Endodermal cell (in vitro differentiated cells): ENCODE measurements at regions not wholly inside any gene's neighbourhood (a gene's known extent, or its start where the extent isn't known, plus 50 kb on each side); places are given as distances from the start of the nearest gene placed in this dataset.

ENCODE experiments used
- DNase-seq: peaks from one replicate; pipeline ENCODE4 v3.0.0-alpha.2; 2017
- H3K27ac ChIP-seq: 2 replicates; pipeline ENCODE4 v1.5.1; 2013; ENCODE audit warnings: mild to moderate bottlenecking, low read depth, low read length, moderate library complexity
- H3K27me3 ChIP-seq: 2 replicates; pipeline ENCODE4 v1.6.1; 2013; ENCODE audit warnings: mild to moderate bottlenecking, low read length, moderate library complexity; ENCODE audit not compliant: insufficient read depth, control insufficient read depth, poor library complexity, severe bottlenecking
- H3K36me3 ChIP-seq: 2 replicates; pipeline ENCODE4 v1.7.0; 2013; ENCODE audit warnings: mild to moderate bottlenecking, low read length, moderate library complexity; ENCODE audit not compliant: control insufficient read depth, insufficient read depth
- H3K4me1 ChIP-seq: one replicate; pipeline ENCODE4 v1.7.0; 2013; ENCODE audit warnings: low read length; ENCODE audit not compliant: control insufficient read depth, insufficient read depth
- H3K4me3 ChIP-seq: 2 replicates; pipeline ENCODE4 v1.5.1; 2013; ENCODE audit warnings: mild to moderate bottlenecking, low read length, moderate library complexity
- H3K9ac ChIP-seq: 2 replicates; pipeline ENCODE4 v1.6.1; 2013; ENCODE audit warnings: mild to moderate bottlenecking, low read length, moderate library complexity; ENCODE audit not compliant: poor library complexity, severe bottlenecking; ENCODE audit errors: extremely low read depth
- H3K9me3 ChIP-seq: 2 replicates; pipeline ENCODE4 v1.6.1; 2013; ENCODE audit warnings: mild to moderate bottlenecking, low read length, moderate library complexity; ENCODE audit not compliant: control insufficient read depth
- H3K27ac Mint-ChIP-seq: 2 replicates; pipeline ENCODE4 v1.8.0; 2020; ENCODE audit warnings: mixed read lengths
- H3K27me3 Mint-ChIP-seq: 2 replicates; pipeline ENCODE4 v1.8.0; 2021; ENCODE audit warnings: mild to moderate bottlenecking, mixed read lengths; ENCODE audit not compliant: insufficient read depth
- H3K36me3 Mint-ChIP-seq: 2 replicates; pipeline ENCODE4 v1.8.0; 2020; ENCODE audit warnings: low read depth, mixed read lengths
- H3K4me1 Mint-ChIP-seq: 2 replicates; pipeline ENCODE4 v1.8.0; 2020; ENCODE audit warnings: mixed read lengths
- H3K4me3 Mint-ChIP-seq: 2 replicates; pipeline ENCODE4 v1.8.0; 2020; ENCODE audit warnings: mild to moderate bottlenecking, moderate library complexity, mixed read lengths
- H3K9me3 Mint-ChIP-seq: 2 replicates; pipeline ENCODE4 v1.8.0; 2020; ENCODE audit warnings: mild to moderate bottlenecking, mixed read lengths
- CTCF ChIP-seq: fragments of 200-600 bp; sonication (generic); conservative IDR thresholded peaks from 2 replicates; pipeline ENCODE4 v1.5.0; 2021; ENCODE audit warnings: antibody characterized with exemption, mild to moderate bottlenecking
- WGBS, 2 experiments: methylation state at CpG; one replicate each; pipeline versions ENCODE4 v1.1.5 to v1.1.7; 2013; ENCODE audit warnings: missing lambda C conversion rate in 2 of 2, mixed read lengths in 1 of 2; ENCODE audit not compliant: insufficient coverage in 1 of 2, insufficient read length in 1 of 2; 5-methylcytosine and 5-hydroxymethylcytosine counted together

GRCh38 chr3:137199678-137200077 lies 241.9 kb downstream of the IL20RB start:
- Mint-ChIP-seq H3K36me3 (peaks cover 4% of the 10 kb centered on the region), H3K27me3 (peaks cover 55% of the 10 kb centered on the region), H3K4me3 (no peak overlapping the region), H3K4me1 (peaks cover 7% of the 10 kb centered on the region), H3K9me3 (peaks cover 12% of the 10 kb centered on the region), H3K27ac (no peak overlapping the region)
- no peak for DNase-seq
- no peaks in the 10 kb centered on the region for H3K36me3 ChIP-seq
- H3K4me3 ChIP-seq: no peak overlapping the region
- peaks cover 12% of the 10 kb centered on the region for H3K9me3 ChIP-seq
- H3K4me1 ChIP-seq: no peaks in the 10 kb centered on the region
- peaks cover 19% of the 10 kb centered on the region for H3K27me3 ChIP-seq
- no peak overlapping the region for H3K9ac ChIP-seq
- no peak for TF ChIP-seq CTCF
- no peak overlapping the region for H3K27ac ChIP-seq

- TF ChIP-seq CTCF: no peak
- Mint-ChIP-seq H3K4me1 (peaks cover 10% of the 10 kb centered on the region), H3K36me3 (peaks cover 4% of the 10 kb centered on the region), H3K9me3 (peaks cover 12% of the 10 kb centered on the region), H3K27me3 (peaks cover 48% of the 10 kb centered on the region), H3K27ac (no peak overlapping the region), H3K4me3 (no peak overlapping the region)
- Histone ChIP-seq H3K4me3 (no peak overlapping the region), H3K9me3 (peaks cover 12% of the 10 kb centered on the region), H3K4me1 (no peaks in the 10 kb centered on the region), H3K27me3 (peaks cover 6% of the 10 kb centered on the region), H3K27ac (no peak overlapping the region), H3K9ac (no peak overlapping the region), H3K36me3 (no peaks in the 10 kb centered on the region)
- DNase-seq: no peak
- 83 to 91% methylated on average over 1 to 3 of the region's 3 CpGs for WGBS, 2 experiments
Observed at GRCh38 chr3:137201066-137201465, 243.3 kb downstream of the IL20RB start.

GRCh38 chr3:137202941-137203340 lies 245.2 kb downstream of the IL20RB start:
- H3K4me3 ChIP-seq: no peak overlapping the region
- H3K4me1 ChIP-seq: no peaks in the 10 kb centered on the region
- H3K9me3 ChIP-seq: peaks cover 12% of the 10 kb centered on the region
- no peak for TF ChIP-seq CTCF
- Mint-ChIP-seq H3K27ac (no peak overlapping the region), H3K4me3 (no peak overlapping the region), H3K27me3 (peaks cover 36% of the 10 kb centered on the region), H3K9me3 (peaks cover 12% of the 10 kb centered on the region), H3K36me3 (peaks cover 4% of the 10 kb centered on the region), H3K4me1 (peaks cover 11% of the 10 kb centered on the region)
- H3K27ac ChIP-seq: no peak overlapping the region
- no peak for DNase-seq
- WGBS, 2 experiments: 94 to 100% methylated on average over 4 to 5 of the region's 5 CpGs
- no peaks in the 10 kb centered on the region for H3K27me3 ChIP-seq
- no peak overlapping the region for H3K9ac ChIP-seq
- no peaks in the 10 kb centered on the region for H3K36me3 ChIP-seq
